PC-9 (cell line): ENCODE measurements at regions not wholly inside any gene's neighbourhood (a gene's known extent, or its start where the extent isn't known, plus 50 kb on each side); places are given as distances from the start of the nearest gene placed in this dataset.
"Not testable (repeated sequence)": the region's sequence is repeated elsewhere in the genome, so short reads cannot be mapped to it uniquely, and the experiment has no call there.

Experiments
- BruUV-seq: library from RNA; stranded (reverse); fragments of 400-500 nt; replicated peaks from 2 replicates; lab custom pipeline; 2021; lab: Mats Ljungman, UMichigan
- CTCF ChIA-PET: fragments of 300-600 bp; sonication (Branson Sonifier 250); formaldehyde crosslinking; loops from one replicate; lab custom pipeline; 2022; ENCODE audit warnings: antibody characterized with exemption; lab: Charles Lee
- POLR2A ChIA-PET: fragments of 300-600 bp; sonication (Branson Sonifier 250); formaldehyde crosslinking; loops from one replicate; lab custom pipeline; 2022; ENCODE audit warnings: antibody characterized with exemption; ENCODE audit not compliant: unreplicated experiment; lab: Charles Lee
- DNase-seq, 2 experiments: peaks; one replicate each; pipeline versions ENCODE4 v3.0.0 to v3.0.0-alpha.2; 2015 to 2022; ENCODE audit warnings: mixed read lengths in 1 of 2
- H2AFZ ChIP-seq: fragments of 200-600 bp; sonication (generic); 2 replicates; pipeline ENCODE4 v1.8.1; 2017; ENCODE audit warnings: antibody characterized with exemption
- H3F3A ChIP-seq: fragments of 200-600 bp; sonication (generic); 2 replicates; pipeline ENCODE4 v1.8.1; 2017; ENCODE audit warnings: antibody characterized with exemption, mild to moderate bottlenecking, low read depth; ENCODE audit not compliant: insufficient read depth
- H3K27ac ChIP-seq: fragments of 200-600 bp; sonication (generic); 2 replicates; pipeline ENCODE4 v1.6.1; 2016; ENCODE audit warnings: mixed run types
- H3K27me3 ChIP-seq: fragments of 200-600 bp; sonication (generic); 2 replicates; pipeline ENCODE4 v1.6.1; 2016; ENCODE audit warnings: low read depth, mixed run types; ENCODE audit not compliant: insufficient read depth
- H3K36me3 ChIP-seq: fragments of 200-600 bp; sonication (generic); 2 replicates; pipeline ENCODE4 v1.6.1; 2016; ENCODE audit warnings: low read depth, mixed run types
- H3K4me1 ChIP-seq: fragments of 200-600 bp; sonication (generic); replicated peaks from 2 replicates; pipeline ENCODE4 v1.6.1; 2016; ENCODE audit warnings: mixed run types; ENCODE audit not compliant: insufficient read depth
- H3K4me2 ChIP-seq: fragments of 200-600 bp; sonication (generic); 2 replicates; pipeline ENCODE4 v1.6.1; 2017; ENCODE audit warnings: mixed run types
- H3K4me3 ChIP-seq: fragments of 200-600 bp; sonication (generic); 2 replicates; pipeline ENCODE4 v1.6.1; 2016; ENCODE audit warnings: mixed run types
- H3K79me2 ChIP-seq: fragments of 200-600 bp; sonication (generic); 2 replicates; pipeline ENCODE4 v1.6.1; 2017; ENCODE audit warnings: low read depth, mixed run types
- H3K9me2 ChIP-seq: fragments of 200-600 bp; sonication (generic); 2 replicates; pipeline ENCODE4 v1.8.1; 2017; ENCODE audit warnings: mild to moderate bottlenecking; ENCODE audit not compliant: insufficient read depth
- H3K9me3 ChIP-seq: fragments of 200-600 bp; sonication (generic); 2 replicates; pipeline ENCODE4 v1.8.1; 2016; ENCODE audit warnings: low read depth; ENCODE audit not compliant: insufficient read depth
- H4K20me1 ChIP-seq: fragments of 200-600 bp; sonication (generic); 2 replicates; pipeline ENCODE4 v1.8.1; 2017; ENCODE audit not compliant: insufficient read depth
- EZH2 ChIP-seq: fragments of 200-600 bp; sonication (generic); IDR thresholded peaks from 2 replicates; pipeline ENCODE4 v1.8.0; 2017; ENCODE audit warnings: antibody characterized with exemption, low read depth
- intact Hi-C: fragments of 100-400 bp; cut with micrococcal nuclease; formaldehyde crosslinking; loops from one replicate; pipeline ENCODE4 v1.10.0; 2022; ENCODE audit not compliant: unreplicated experiment
- TF ChIP-seq, protein P1 (sequence below): fragments of 200-600 bp; sonication (generic); conservative IDR thresholded peaks from 2 replicates; pipeline ENCODE4 v1.6.1; 2017; ENCODE audit warnings: mixed run types, antibody characterized with exemption, mild to moderate bottlenecking, moderate library complexity

DNA sequence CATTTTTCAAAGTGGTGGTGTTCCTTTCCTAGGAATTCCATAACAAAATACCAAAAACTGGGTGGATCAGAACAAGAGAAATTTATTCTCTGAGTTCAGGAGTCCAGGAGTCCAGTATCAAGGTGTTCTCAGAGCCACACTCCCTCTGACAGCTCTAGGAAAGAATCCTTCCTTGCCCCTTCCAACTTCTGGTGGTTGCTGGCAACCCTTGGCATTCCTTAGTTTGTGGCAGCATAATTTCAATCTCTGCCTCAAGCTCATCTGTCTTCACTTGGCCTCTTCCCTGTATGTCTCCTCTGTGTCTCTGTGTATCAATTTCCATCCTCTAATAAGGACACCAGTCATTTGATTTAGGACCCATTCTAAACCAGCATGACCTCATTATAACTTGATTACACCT lies 243.7 kb downstream of the MPDZ start:
- intact Hi-C loops: loop anchor here (2.0 kb wide), 3 partner anchors 53 to 1397 kb away; no protein-coding TSS in a partner anchor
- Histone ChIP-seq H3K4me1 (no peaks in the 10 kb centered on the region), H4K20me1 (no peaks in the 10 kb centered on the region), H3K4me2 (no peak overlapping the region), H2AFZ (no peak overlapping the region), H3K79me2 (no peaks in the 10 kb centered on the region), H3K27me3 (no peaks in the 10 kb centered on the region), H3F3A (no peaks in the 10 kb centered on the region), H3K36me3 (no peaks in the 10 kb centered on the region), H3K9me3 (no peaks in the 10 kb centered on the region), H3K27ac (no peak overlapping the region), H3K4me3 (no peak overlapping the region), H3K9me2 (no peaks in the 10 kb centered on the region)
- ChIA-PET CTCF (no interaction called here), POLR2A (no interaction called here)
- TF ChIP-seq, protein P1, sequence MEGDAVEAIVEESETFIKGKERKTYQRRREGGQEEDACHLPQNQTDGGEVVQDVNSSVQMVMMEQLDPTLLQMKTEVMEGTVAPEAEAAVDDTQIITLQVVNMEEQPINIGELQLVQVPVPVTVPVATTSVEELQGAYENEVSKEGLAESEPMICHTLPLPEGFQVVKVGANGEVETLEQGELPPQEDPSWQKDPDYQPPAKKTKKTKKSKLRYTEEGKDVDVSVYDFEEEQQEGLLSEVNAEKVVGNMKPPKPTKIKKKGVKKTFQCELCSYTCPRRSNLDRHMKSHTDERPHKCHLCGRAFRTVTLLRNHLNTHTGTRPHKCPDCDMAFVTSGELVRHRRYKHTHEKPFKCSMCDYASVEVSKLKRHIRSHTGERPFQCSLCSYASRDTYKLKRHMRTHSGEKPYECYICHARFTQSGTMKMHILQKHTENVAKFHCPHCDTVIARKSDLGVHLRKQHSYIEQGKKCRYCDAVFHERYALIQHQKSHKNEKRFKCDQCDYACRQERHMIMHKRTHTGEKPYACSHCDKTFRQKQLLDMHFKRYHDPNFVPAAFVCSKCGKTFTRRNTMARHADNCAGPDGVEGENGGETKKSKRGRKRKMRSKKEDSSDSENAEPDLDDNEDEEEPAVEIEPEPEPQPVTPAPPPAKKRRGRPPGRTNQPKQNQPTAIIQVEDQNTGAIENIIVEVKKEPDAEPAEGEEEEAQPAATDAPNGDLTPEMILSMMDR: no peak
- TF ChIP-seq EZH2: no peak
- no peak for DNase-seq
- no TSS peak for BruUV-seq

DNA sequence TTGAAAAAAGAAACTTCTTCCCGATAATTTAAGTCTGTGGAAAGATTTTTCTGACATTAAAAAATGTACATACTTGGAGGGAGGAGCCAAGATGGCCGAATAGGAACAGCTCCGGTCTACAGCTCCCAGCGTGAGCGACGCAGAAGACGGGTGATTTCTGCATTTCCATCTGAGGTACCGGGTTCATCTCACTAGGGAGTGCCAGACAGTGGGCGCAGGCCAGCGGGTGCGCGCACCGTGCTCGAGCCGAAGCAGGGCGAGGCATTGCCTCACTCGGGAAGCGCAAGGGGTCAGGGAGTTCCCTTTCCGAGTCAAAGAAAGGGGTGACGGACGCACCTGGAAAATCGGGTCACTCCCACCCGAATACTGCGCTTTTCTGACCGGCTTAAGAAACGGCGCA lies 241.7 kb downstream of the MPDZ start:
- POLR2A ChIA-PET, H3K4me2 ChIP-seq, H3F3A ChIP-seq, H3K27ac ChIP-seq, H3K4me3 ChIP-seq, H3K79me2 ChIP-seq, BruUV-seq, CTCF ChIA-PET, H2AFZ ChIP-seq, H3K36me3 ChIP-seq, H3K9me2 ChIP-seq, H4K20me1 ChIP-seq, H3K4me1 ChIP-seq, H3K27me3 ChIP-seq, intact Hi-C loops, H3K9me3 ChIP-seq, DNase-seq: not testable (repeated sequence)

DNA sequence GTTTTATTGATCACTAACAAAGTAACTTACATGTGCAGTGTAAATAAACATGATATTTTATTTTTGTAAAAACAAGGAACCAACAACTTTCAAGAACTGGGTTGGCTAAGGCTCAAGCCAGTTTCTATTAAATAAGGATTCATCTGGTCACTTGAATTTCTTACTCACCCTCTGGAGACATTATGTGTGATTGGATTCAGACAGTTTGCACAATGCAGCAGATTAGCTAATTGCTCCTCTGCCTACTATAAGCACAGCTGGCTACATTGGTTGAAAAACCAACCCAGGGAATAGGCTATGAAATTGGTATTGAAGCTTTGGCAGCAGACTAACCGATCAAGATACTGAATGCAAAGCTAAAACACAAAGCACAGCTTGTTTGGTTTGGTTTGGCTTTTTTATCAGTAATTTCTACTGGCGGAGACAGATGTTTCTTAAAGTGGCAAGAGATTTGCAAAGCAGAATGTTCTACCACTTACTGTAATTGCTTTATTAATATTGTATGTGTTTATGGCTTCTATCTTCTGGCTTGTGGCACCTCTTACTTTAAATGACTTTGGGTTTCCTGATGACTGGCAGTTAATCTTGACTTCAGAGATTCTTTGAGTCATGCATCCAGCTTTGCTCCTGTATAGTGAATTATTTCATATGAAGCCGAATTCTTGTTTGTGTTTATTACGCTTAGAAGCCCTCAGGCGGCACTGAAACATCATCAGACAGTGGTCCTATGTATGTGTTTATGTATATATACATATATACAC lies 231.5 kb downstream of the MPDZ start:
- no peak overlapping the region for H3K4me2 ChIP-seq
- no peaks in the 10 kb centered on the region for H3K9me3 ChIP-seq
- H3K79me2 ChIP-seq: no peaks in the 10 kb centered on the region
- no peaks in the 10 kb centered on the region for H3K36me3 ChIP-seq
- POLR2A ChIA-PET: interaction anchor here (0.5 kb wide), 1 partner anchor 288 kb away, joined by 4 read pairs; no protein-coding TSS in a partner anchor
- no peaks in the 10 kb centered on the region for H4K20me1 ChIP-seq
- no peak overlapping the region for H2AFZ ChIP-seq
- H3K27ac ChIP-seq: no peak overlapping the region
- TF ChIP-seq EZH2: no peak
- TF ChIP-seq, protein P1: no peak
- CTCF ChIA-PET: no interaction called here
- no peaks in the 10 kb centered on the region for H3F3A ChIP-seq
- DNase-seq: no peak
- intact Hi-C loops: no loop called here
- no peak overlapping the region for H3K4me3 ChIP-seq
- no peaks in the 10 kb centered on the region for H3K4me1 ChIP-seq
- no peaks in the 10 kb centered on the region for H3K9me2 ChIP-seq
- H3K27me3 ChIP-seq: no peaks in the 10 kb centered on the region
- BruUV-seq: no TSS peak
